Fibroblast of villous mesenchyme (primary cell): ENCODE measurements at regions not wholly inside any gene's neighbourhood (a gene's known extent, or its start where the extent isn't known, plus 50 kb on each side); places are given as distances from the start of the nearest gene placed in this dataset.

ENCODE experiments used
- DNase-seq: peaks from one replicate; pipeline ENCODE4 v3.0.0-alpha.2; 2010; ENCODE audit warnings: low read depth
- H3K4me3 ChIP-seq: 2 replicates; pipeline ENCODE4 v1.5.1; 2011; ENCODE audit warnings: low read depth, mild to moderate bottlenecking, low read length
- CTCF ChIP-seq: IDR thresholded peaks from 2 replicates; pipeline ENCODE4 v1.5.1; 2012; ENCODE audit warnings: low read depth, mild to moderate bottlenecking, low read length; ENCODE audit not compliant: insufficient read depth

- TF ChIP-seq CTCF: no peak
- DNase-seq: no peak
- H3K4me3 ChIP-seq: no peak overlapping the region
Observed at GRCh38 chr21:24941316-24942185, 665.7 kb downstream of the MRPL39 start.

GRCh38 chr21:24939291-24939690, 668.0 kb downstream of the MRPL39 start:
- no peak for TF ChIP-seq CTCF
- H3K4me3 ChIP-seq: no peak overlapping the region
- DNase-seq: no peak

GRCh38 chr21:24938573-24938972, 668.7 kb downstream of the MRPL39 start:
- H3K4me3 ChIP-seq: no peak overlapping the region
- TF ChIP-seq CTCF: no peak
- DNase-seq: no peak

- no peak for TF ChIP-seq CTCF
- no peak for DNase-seq
- H3K4me3 ChIP-seq: no peak overlapping the region
Observed at GRCh38 chr21:24935991-24936390, 671.3 kb downstream of the MRPL39 start.

GRCh38 chr21:24910591-24910990, 696.7 kb downstream of the MRPL39 start:
- DNase-seq: no peak
- TF ChIP-seq CTCF: no peak
- no peak overlapping the region for H3K4me3 ChIP-seq

GRCh38 chr21:24903994-24904635, 703.2 kb downstream of the MRPL39 start:
- TF ChIP-seq CTCF: no peak
- no peak overlapping the region for H3K4me3 ChIP-seq
- DNase-seq: no peak
